Esophagus muscularis mucosa (tissue), 4 donors: ENCODE measurements at regions not wholly inside any gene's neighbourhood (a gene's known extent, or its start where the extent isn't known, plus 50 kb on each side); places are given as distances from the start of the nearest gene placed in this dataset.

Experiments used
- DNase-seq: peaks from one replicate; pipeline ENCODE4 v3.0.0-alpha.2; 2017; ENCODE audit errors: extremely low spot score
- H3K27ac ChIP-seq, 4 donors: fragments of 200-600 bp; sonication (generic); replicated peaks in 1 of 4; 1 replicate in 3 of 4; 2 replicates in 1 of 4; pipeline ENCODE4 v1.5.1; 2016 to 2019; ENCODE audit warnings: mild to moderate bottlenecking in 1 of 4
- H3K27me3 ChIP-seq, 4 donors: fragments of 200-600 bp; sonication (generic); one replicate each; pipeline versions ENCODE4 v1.5.1 to v1.6.0; 2016 to 2019
- H3K36me3 ChIP-seq, 4 donors: fragments of 200-600 bp; sonication (generic); one replicate each; pipeline ENCODE4 v1.5.1; 2016 to 2019
- H3K4me1 ChIP-seq, 4 donors: fragments of 200-600 bp; sonication (generic); one replicate each; pipeline ENCODE4 v1.5.1; 2016 to 2019
- H3K4me3 ChIP-seq, 4 donors: fragments of 200-600 bp; sonication (generic); 1 replicate in 2 of 4; 2 replicates in 2 of 4; pipeline ENCODE4 v1.5.1; 2016 to 2019; ENCODE audit warnings: mild to moderate bottlenecking in 4 of 4, moderate library complexity in 1 of 4
- H3K9me3 ChIP-seq, 4 donors: fragments of 200-600 bp; sonication (generic); 1 replicate in 3 of 4; 2 replicates in 1 of 4; pipeline ENCODE4 v1.5.1; 2016 to 2019
- EP300 ChIP-seq: sonication (generic); formaldehyde crosslinking; IDR thresholded peaks from one replicate; pipeline ENCODE4 v1.6.1; 2017; ENCODE audit warnings: antibody characterized with exemption
- POLR2A ChIP-seq: fragments of 450-650 bp; IDR thresholded peaks from one replicate; pipeline ENCODE4 v1.6.1; 2017; ENCODE audit warnings: antibody characterized with exemption, moderate library complexity, mild to moderate bottlenecking, low read depth
- POLR2AphosphoS5 ChIP-seq, 2 donors: sonication (generic); formaldehyde crosslinking; IDR thresholded peaks; one replicate each; pipeline ENCODE4 v1.6.1; 2017; ENCODE audit warnings: antibody characterized with exemption in 2 of 2
- WGBS: methylation state at CpG from one replicate; pipeline ENCODE4 v1.1.5; 2018; 5-methylcytosine and 5-hydroxymethylcytosine counted together
- intact Hi-C: fragments of 100-400 bp; cut with DNase I; formaldehyde crosslinking; loops from one replicate; pipeline ENCODE4 v1.15.1; 2023
- TF ChIP-seq, protein P1 (sequence below), 3 experiments: fragments of 200-600 bp in 2 of 3; fragments of 450-650 bp in 1 of 3; sonication (generic) in 2 of 3; IDR thresholded peaks; one replicate each; pipeline ENCODE4 v1.5.1; 2017 to 2019; ENCODE audit warnings: antibody characterized with exemption in 3 of 3, mild to moderate bottlenecking in 2 of 3, moderate library complexity in 1 of 3

DNA sequence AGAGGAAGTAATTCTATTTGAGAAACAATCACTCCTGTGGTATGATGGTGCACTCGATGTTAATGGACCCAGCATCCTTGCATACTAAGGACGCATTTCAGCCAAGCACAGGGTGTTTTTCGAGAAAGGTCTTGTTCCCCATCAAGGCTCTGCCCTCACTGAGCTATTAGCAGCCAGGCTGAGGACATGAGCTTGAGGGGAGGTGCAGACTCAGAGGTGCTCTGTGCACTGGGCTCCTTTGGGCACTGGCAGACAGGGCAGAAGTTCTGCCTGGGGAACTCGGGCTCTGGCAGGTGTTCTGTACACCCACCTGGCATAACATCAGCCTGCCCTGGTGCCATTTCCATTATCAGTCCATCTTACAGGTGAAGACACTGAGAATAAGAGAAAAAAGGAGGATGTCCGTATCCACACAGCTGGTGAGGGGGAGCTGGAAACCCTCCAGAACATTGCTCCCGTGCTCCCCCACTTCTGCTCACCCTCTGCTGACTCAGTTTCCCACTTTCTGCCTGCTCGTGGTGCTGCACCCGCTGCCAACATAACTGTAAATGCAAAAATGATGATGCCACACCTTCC, 92.7 kb upstream of the RET start:
- 76% methylated on average over 7 of the region's 8 CpGs for WGBS
- TF ChIP-seq, protein P1, sequence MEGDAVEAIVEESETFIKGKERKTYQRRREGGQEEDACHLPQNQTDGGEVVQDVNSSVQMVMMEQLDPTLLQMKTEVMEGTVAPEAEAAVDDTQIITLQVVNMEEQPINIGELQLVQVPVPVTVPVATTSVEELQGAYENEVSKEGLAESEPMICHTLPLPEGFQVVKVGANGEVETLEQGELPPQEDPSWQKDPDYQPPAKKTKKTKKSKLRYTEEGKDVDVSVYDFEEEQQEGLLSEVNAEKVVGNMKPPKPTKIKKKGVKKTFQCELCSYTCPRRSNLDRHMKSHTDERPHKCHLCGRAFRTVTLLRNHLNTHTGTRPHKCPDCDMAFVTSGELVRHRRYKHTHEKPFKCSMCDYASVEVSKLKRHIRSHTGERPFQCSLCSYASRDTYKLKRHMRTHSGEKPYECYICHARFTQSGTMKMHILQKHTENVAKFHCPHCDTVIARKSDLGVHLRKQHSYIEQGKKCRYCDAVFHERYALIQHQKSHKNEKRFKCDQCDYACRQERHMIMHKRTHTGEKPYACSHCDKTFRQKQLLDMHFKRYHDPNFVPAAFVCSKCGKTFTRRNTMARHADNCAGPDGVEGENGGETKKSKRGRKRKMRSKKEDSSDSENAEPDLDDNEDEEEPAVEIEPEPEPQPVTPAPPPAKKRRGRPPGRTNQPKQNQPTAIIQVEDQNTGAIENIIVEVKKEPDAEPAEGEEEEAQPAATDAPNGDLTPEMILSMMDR (IDR thresholded peaks at IDR 0.05), result no peak
- TF ChIP-seq EP300 (no peak), POLR2A (no peak), POLR2AphosphoS5 (IDR thresholded peaks at IDR 0.05) (no peak)
- no peaks in the 10 kb centered on the region for H3K36me3 ChIP-seq
- no peaks in the 10 kb centered on the region for H3K9me3 ChIP-seq
- intact Hi-C loops, result no loop called here
- H3K4me3 ChIP-seq, result no peak overlapping the region
- DNase-seq, result peak; percentile 66
- no peaks in the 10 kb centered on the region for H3K27me3 ChIP-seq
- H3K4me1 ChIP-seq, result no peaks in the 10 kb centered on the region
- no peak overlapping the region for H3K27ac ChIP-seq

- no peaks in the 10 kb centered on the region for H3K4me1 ChIP-seq
- intact Hi-C loops, result no loop called here
- no peak for TF ChIP-seq POLR2AphosphoS5 (IDR thresholded peaks at IDR 0.05)
- TF ChIP-seq POLR2A, result no peak
- TF ChIP-seq, protein P1 (IDR thresholded peaks at IDR 0.05), result no peak
- no peak for TF ChIP-seq EP300
- WGBS, result 91% methylated on average over 12 of the region's 13 CpGs
- H3K9me3 ChIP-seq, result no peaks in the 10 kb centered on the region
- no peak overlapping the region for H3K4me3 ChIP-seq
- H3K27ac ChIP-seq, result no peak overlapping the region
- no peaks in the 10 kb centered on the region for H3K27me3 ChIP-seq
- DNase-seq, result peak; percentile 83
- H3K36me3 ChIP-seq, result no peaks in the 10 kb centered on the region
Observed at GRCh38 chr10:42984761-42985325, 92.0 kb upstream of the RET start.

DNA sequence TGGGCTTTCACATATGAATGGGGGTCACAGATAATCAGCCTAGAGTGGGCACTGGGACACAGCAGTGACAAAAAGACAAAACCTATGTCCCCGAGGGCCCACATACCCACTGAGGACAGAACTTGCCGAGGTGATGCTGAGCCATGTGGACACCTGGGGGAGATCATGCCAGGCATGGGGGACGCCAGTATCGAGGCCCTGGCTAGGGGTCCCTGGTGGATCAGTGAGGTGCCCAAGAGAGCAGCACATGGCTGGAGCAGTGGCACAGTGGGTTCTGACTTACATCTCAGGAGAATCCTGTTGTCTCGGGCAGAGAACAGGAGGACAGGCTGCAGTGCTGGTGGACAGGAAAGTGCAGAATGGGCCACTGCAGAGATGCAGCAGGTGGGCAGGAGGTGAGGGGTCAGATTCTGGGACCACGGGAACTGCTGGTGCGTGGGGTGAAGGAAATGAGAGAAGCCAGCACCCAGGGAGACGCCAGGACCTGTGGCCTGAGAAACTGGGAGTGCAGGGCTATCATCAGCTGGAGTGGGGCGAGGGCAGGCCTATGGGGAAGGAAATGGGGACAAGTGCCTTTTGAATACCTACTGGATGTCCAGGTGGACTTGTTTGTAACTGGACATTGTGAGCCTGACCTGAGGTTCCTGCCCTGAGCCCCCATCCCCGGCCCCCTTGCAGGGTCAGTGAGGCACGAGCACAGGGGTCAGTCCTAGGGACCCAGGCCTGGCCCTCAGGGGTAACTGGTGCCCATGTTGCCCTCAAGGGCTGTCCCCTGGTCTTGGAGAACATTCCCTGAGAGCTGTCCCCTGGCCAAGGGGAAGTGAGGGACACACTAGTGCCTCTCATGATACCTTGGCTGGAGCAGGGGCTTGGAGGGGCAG, 91.2 kb upstream of the RET start:
- Histone ChIP-seq H3K4me1 (no peaks in the 10 kb centered on the region), H3K27me3 (no peaks in the 10 kb centered on the region), H3K36me3 (no peaks in the 10 kb centered on the region), H3K4me3 (no peak overlapping the region), H3K9me3 (no peaks in the 10 kb centered on the region), H3K27ac (no peak overlapping the region)
- intact Hi-C loops, result no loop called here
- peak; percentile 79 for DNase-seq
- TF ChIP-seq, protein P1 (IDR thresholded peaks at IDR 0.05), result no peak
- TF ChIP-seq POLR2AphosphoS5 (IDR thresholded peaks at IDR 0.05), result no peak
- no peak for TF ChIP-seq POLR2A
- no peak for TF ChIP-seq EP300
- 88% methylated on average over 11 of the region's 11 CpGs for WGBS

GRCh38 chr10:42986633-42987032, 90.2 kb upstream of the RET start:
- no peaks in the 10 kb centered on the region for H3K9me3 ChIP-seq
- peak; percentile 80 for DNase-seq
- intact Hi-C loops, result no loop called here
- H3K4me3 ChIP-seq, result no peak overlapping the region
- no peaks in the 10 kb centered on the region for H3K36me3 ChIP-seq
- H3K27me3 ChIP-seq, result peaks cover 0 to 6% (median 0%) of the 10 kb centered on the region in 4 donors
- no peak for TF ChIP-seq POLR2AphosphoS5 (IDR thresholded peaks at IDR 0.05)
- TF ChIP-seq EP300, result no peak
- TF ChIP-seq, protein P1 (IDR thresholded peaks at IDR 0.05), result no peak
- TF ChIP-seq POLR2A, result no peak
- 67% methylated on average over 4 of the region's 4 CpGs for WGBS
- no peak overlapping the region for H3K27ac ChIP-seq
- H3K4me1 ChIP-seq, result no peaks in the 10 kb centered on the region
